HepG2 (cell line): ENCODE measurements at regions not wholly inside any gene's neighbourhood (a gene's known extent, or its start where the extent isn't known, plus 50 kb on each side); places are given as distances from the start of the nearest gene placed in this dataset.
A peak's percentile ranks its signal among the peaks of the same experiment; 100 is the strongest.

Experiments used
- ATAC-seq: fragments of 200-7000 bp; cut with Tn5 transposase; 3 replicates; pipeline ENCODE4 v1.9.1; 2020; ENCODE audit warnings: mild to moderate bottlenecking, moderate library complexity
- BruUV-seq: library from RNA; stranded (reverse); fragments of 400-500 nt; replicated peaks from 2 replicates; lab custom pipeline; 2021; lab: Mats Ljungman, UMichigan
- CTCF ChIA-PET: fragments of 300-600 bp; formaldehyde crosslinking; extraction: SDS; loops from one replicate; lab custom pipeline; 2021; ENCODE audit warnings: low total read pairs, inconsistent platforms, low intra/inter-chr PET ratio; lab: Yijun Ruan, JAX
- POLR2A ChIA-PET: fragments of 350-600 bp; sonication (Branson Sonifier 250); formaldehyde crosslinking; loops from one replicate; lab custom pipeline; 2020; ENCODE audit warnings: antibody characterized with exemption, inconsistent platforms; lab: Yijun Ruan, JAX
- DNase-seq: peaks from one replicate; pipeline ENCODE4 v3.0.0-alpha.2; 2015; ENCODE audit warnings: low spot score
- FAIRE-seq: peaks from 3 replicates; lab custom pipeline; 2011; peaks lifted over from hg19 to GRCh38; lab: Jason Lieb, UNC
- H2AFZ ChIP-seq: one replicate; pipeline ENCODE4 v1.6.1; 2011; ENCODE audit warnings: low read length, inconsistent platforms
- H3K27ac ChIP-seq: fragments of 300-600 bp; 3 replicates; pipeline ENCODE4 v1.8.0; 2011; ENCODE audit warnings: mixed run types, mild to moderate bottlenecking, mixed read lengths, low read length, inconsistent platforms; ENCODE audit not compliant: insufficient read depth; ENCODE audit errors: extremely low read length
- H3K27me3 ChIP-seq, 2 experiments: fragments of 200-600 bp in 1 of 2; 2 replicates in 1 of 2; 3 replicates in 1 of 2; pipeline versions ENCODE4 v1.6.0 to v1.8.0; 2011; ENCODE audit warnings: low read length in 2 of 2, mild to moderate bottlenecking in 2 of 2, moderate library complexity in 2 of 2, inconsistent platforms in 1 of 2; ENCODE audit not compliant: insufficient read depth in 2 of 2, control insufficient read depth in 1 of 2
- H3K36me3 ChIP-seq, 2 experiments: fragments of 200-600 bp in 1 of 2; replicated peaks in 1 of 2; 2 replicates in 1 of 2; 3 replicates in 1 of 2; pipeline versions ENCODE4 v1.5.1 to v1.8.0; 2011; ENCODE audit warnings: low read length in 2 of 2, inconsistent platforms in 1 of 2; ENCODE audit not compliant: insufficient read depth in 2 of 2, control insufficient read depth in 1 of 2
- H3K4me1 ChIP-seq: 2 replicates; pipeline ENCODE4 v1.5.1; 2012; ENCODE audit warnings: low read length, inconsistent platforms; ENCODE audit not compliant: insufficient read depth
- H3K4me2 ChIP-seq: 2 replicates; pipeline ENCODE4 v1.6.0; 2011; ENCODE audit warnings: low read depth, low read length, inconsistent platforms
- H3K4me3 ChIP-seq, 3 experiments: fragments of 200-600 bp in 1 of 3; sonication (generic), shearing (Covaris generic) in 1 of 3; replicated peaks in 1 of 3; 2 replicates each; pipeline ENCODE4 v1.5.1; 2011 to 2016; ENCODE audit warnings: low read length in 3 of 3, inconsistent platforms in 2 of 3, low read depth in 2 of 3, mild to moderate bottlenecking in 2 of 3, control low read depth in 1 of 3, mixed read lengths in 1 of 3; ENCODE audit not compliant: insufficient read depth in 1 of 3
- H3K79me2 ChIP-seq: one replicate; pipeline ENCODE4 v1.6.1; 2011; ENCODE audit warnings: low read length, inconsistent platforms; ENCODE audit not compliant: insufficient read depth
- H3K9ac ChIP-seq: 2 replicates; pipeline ENCODE4 v1.6.0; 2011; ENCODE audit warnings: mild to moderate bottlenecking, low read depth, low read length, inconsistent platforms; ENCODE audit not compliant: insufficient read depth
- H3K9me3 ChIP-seq: 2 replicates; pipeline ENCODE4 v1.5.1; 2012; ENCODE audit warnings: mild to moderate bottlenecking, low read length
- H4K20me1 ChIP-seq: 2 replicates; pipeline ENCODE4 v1.6.0; 2011; ENCODE audit warnings: inconsistent platforms, mild to moderate bottlenecking, low read length, moderate library complexity; ENCODE audit not compliant: insufficient read depth
- NR3C1 ChIP-seq: sonication (generic); formaldehyde crosslinking; IDR thresholded peaks from 2 replicates; pipeline ENCODE4 v1.4.0; 2020; ENCODE audit warnings: missing genetic modification reagents
- PRDM4 ChIP-seq: sonication (generic); formaldehyde crosslinking; IDR thresholded peaks from 2 replicates; pipeline ENCODE4 v1.9.0; 2021; ENCODE audit warnings: missing genetic modification reagents, borderline replicate concordance
- ZFP36 ChIP-seq: fragments of 150-350 bp; IDR thresholded peaks from 2 replicates; pipeline ENCODE4 v1.6.1; 2018; ENCODE audit warnings: borderline replicate concordance, low read length, low read depth; ENCODE audit not compliant: partially characterized antibody
- ZNF629 ChIP-seq: sonication (generic); formaldehyde crosslinking; conservative IDR thresholded peaks from 2 replicates; pipeline ENCODE4 v1.5.0; 2020; ENCODE audit warnings: missing genetic modification reagents
- WGBS: methylation state at CpG from one replicate; pipeline ENCODE4 v1.1.6; 2017; ENCODE audit warnings: low lambda C conversion rate; 5-methylcytosine and 5-hydroxymethylcytosine counted together
- in situ Hi-C: cut with HindIII; loops from 2 replicates; pipeline ENCODE4 v1.10.0; 2017; ENCODE audit warnings: low pct_unique_long_range_greater_than_20kb; ENCODE audit not compliant: extremely low pct_ligation_motif_present
- intact Hi-C: fragments of 100-400 bp; cut with micrococcal nuclease; formaldehyde crosslinking; loops from one replicate; pipeline ENCODE4 v1.10.0; 2022; ENCODE audit not compliant: unreplicated experiment
- TF ChIP-seq, protein P1 (sequence below): sonication (generic); formaldehyde crosslinking; conservative IDR thresholded peaks from 2 replicates; pipeline ENCODE4 v1.8.0; 2022; ENCODE audit warnings: low read depth, missing genetic modification reagents

- no peaks in the 10 kb centered on the region for H3K36me3 ChIP-seq
- in situ Hi-C loops (no loop called here), intact Hi-C loops (no loop called here)
- BruUV-seq: no TSS peak
- no peak overlapping the region for H3K4me3 ChIP-seq
- H3K4me2 ChIP-seq: no peak overlapping the region
- H3K27ac ChIP-seq: no peak overlapping the region
- H3K9me3 ChIP-seq: no peaks in the 10 kb centered on the region
- no peak overlapping the region for H3K9ac ChIP-seq
- TF ChIP-seq ZFP36 (no peak), NR3C1 (CRISPR knock-in tag) (no peak), ZNF629 (CRISPR knock-in tag) (0 out of 2 replicates have a peak, but pooled peaks have one; percentile 34), PRDM4 (no peak)
- TF ChIP-seq, protein P1, sequence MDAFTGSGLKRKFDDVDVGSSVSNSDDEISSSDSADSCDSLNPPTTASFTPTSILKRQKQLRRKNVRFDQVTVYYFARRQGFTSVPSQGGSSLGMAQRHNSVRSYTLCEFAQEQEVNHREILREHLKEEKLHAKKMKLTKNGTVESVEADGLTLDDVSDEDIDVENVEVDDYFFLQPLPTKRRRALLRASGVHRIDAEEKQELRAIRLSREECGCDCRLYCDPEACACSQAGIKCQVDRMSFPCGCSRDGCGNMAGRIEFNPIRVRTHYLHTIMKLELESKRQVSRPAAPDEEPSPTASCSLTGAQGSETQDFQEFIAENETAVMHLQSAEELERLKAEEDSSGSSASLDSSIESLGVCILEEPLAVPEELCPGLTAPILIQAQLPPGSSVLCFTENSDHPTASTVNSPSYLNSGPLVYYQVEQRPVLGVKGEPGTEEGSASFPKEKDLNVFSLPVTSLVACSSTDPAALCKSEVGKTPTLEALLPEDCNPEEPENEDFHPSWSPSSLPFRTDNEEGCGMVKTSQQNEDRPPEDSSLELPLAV (CRISPR knock-in tag): no peak
- H3K79me2 ChIP-seq: no peaks in the 10 kb centered on the region
- 50% methylated on average over 1 of the region's 1 CpG for WGBS
- ChIA-PET CTCF (no interaction called here), POLR2A (no interaction called here)
- H2AFZ ChIP-seq: no peak overlapping the region
- no peaks in the 10 kb centered on the region for H4K20me1 ChIP-seq
- FAIRE-seq (no peak), DNase-seq (no peak), ATAC-seq (no peak)
- peaks cover 7% of the 10 kb centered on the region for H3K4me1 ChIP-seq
- H3K27me3 ChIP-seq: no peaks in the 10 kb centered on the region; a peak in 1 of 5 replicates
Observed at GRCh38 chr17:27983853-27984252, 58.6 kb upstream of the NLK start.
